Astrocyte of the cerebellum (primary cell): ENCODE measurements at regions not wholly inside any gene's neighbourhood (a gene's known extent, or its start where the extent isn't known, plus 50 kb on each side); places are given as distances from the start of the nearest gene placed in this dataset.

Source experiments
- DNase-seq: peaks from one replicate; pipeline ENCODE4 v3.0.0-alpha.2; 2011; ENCODE audit warnings: low read depth
- H3K4me3 ChIP-seq: 2 replicates; pipeline ENCODE4 v1.5.1; 2011; ENCODE audit warnings: mild to moderate bottlenecking, low read depth, low read length, moderate library complexity
- in situ Hi-C: cut with HindIII; loops from 2 replicates; pipeline ENCODE4 v1.10.0; 2017; ENCODE audit warnings: low sequenced_read_pairs
- TF ChIP-seq, protein P1 (sequence below): IDR thresholded peaks from 2 replicates; pipeline ENCODE4 v1.5.1; 2012; ENCODE audit warnings: low read length, low read depth, moderate library complexity, mild to moderate bottlenecking; ENCODE audit errors: missing control alignments

DNA sequence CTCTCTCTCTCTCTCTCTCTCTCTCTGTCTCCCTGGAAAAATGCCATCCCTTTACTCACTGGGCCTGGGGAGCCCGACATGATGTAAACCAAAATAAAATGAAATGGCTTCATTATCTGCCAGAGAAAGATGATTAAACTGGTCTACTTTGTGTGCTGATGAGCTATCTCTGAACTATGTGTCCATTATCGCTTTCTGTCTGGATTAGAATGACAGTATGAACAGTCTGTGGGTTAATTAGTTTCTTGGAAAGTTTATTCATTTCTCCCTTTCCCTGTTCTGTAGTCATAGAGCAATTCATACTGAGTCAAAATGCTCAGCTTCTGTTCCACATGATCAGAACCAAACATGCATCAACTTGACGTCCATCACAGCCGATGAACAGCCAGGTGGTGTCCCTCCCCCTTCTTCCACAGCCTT is 72.4 kb upstream of the KCND3 start:
- no peak overlapping the region for H3K4me3 ChIP-seq
- in situ Hi-C loops = no loop called here
- no peak for DNase-seq
- TF ChIP-seq, protein P1, sequence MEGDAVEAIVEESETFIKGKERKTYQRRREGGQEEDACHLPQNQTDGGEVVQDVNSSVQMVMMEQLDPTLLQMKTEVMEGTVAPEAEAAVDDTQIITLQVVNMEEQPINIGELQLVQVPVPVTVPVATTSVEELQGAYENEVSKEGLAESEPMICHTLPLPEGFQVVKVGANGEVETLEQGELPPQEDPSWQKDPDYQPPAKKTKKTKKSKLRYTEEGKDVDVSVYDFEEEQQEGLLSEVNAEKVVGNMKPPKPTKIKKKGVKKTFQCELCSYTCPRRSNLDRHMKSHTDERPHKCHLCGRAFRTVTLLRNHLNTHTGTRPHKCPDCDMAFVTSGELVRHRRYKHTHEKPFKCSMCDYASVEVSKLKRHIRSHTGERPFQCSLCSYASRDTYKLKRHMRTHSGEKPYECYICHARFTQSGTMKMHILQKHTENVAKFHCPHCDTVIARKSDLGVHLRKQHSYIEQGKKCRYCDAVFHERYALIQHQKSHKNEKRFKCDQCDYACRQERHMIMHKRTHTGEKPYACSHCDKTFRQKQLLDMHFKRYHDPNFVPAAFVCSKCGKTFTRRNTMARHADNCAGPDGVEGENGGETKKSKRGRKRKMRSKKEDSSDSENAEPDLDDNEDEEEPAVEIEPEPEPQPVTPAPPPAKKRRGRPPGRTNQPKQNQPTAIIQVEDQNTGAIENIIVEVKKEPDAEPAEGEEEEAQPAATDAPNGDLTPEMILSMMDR = no peak

GRCh38 chr1:112063781-112064728 is 74.6 kb upstream of the KCND3 start:
- in situ Hi-C loops = no loop called here

GRCh38 chr1:112067989-112068388 is 78.5 kb upstream of the KCND3 start:
- H3K4me3 ChIP-seq = no peak overlapping the region
- TF ChIP-seq, protein P1 = no peak
- in situ Hi-C loops = no loop called here
- no peak for DNase-seq

More at GRCh38 chr1:112063781-112064728, 74.6 kb upstream of the KCND3 start:
- TF ChIP-seq, protein P1 = no peak
- DNase-seq = no peak
- H3K4me3 ChIP-seq = no peak overlapping the region

DNA sequence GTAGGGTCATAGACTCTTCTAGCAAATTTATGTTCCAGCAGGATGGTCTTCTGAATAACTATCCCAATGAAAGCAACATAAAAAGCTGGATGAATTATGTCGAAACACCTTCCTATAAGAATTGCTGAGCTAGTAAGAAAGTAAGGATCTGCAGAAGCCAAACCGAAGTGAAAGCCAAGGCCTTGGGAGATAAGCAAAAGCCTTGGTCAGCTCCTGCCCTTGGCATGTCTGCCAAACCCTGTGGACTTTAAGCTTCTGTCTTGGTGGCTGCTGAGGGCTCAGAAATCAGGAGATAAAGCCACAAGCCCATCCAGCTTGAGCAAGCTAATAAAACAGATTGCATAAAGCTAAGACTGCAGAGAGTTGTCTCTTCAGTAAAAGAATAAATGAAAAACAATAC is 81.2 kb upstream of the KCND3 start:
- TF ChIP-seq, protein P1 = no peak
- in situ Hi-C loops = no loop called here
- H3K4me3 ChIP-seq = no peak overlapping the region
- no peak for DNase-seq

- no peak for DNase-seq
- no peak overlapping the region for H3K4me3 ChIP-seq
- TF ChIP-seq, protein P1 = no peak
- in situ Hi-C loops = no loop called here
Observed at GRCh38 chr1:112074711-112075110, 85.2 kb upstream of the KCND3 start.

DNA sequence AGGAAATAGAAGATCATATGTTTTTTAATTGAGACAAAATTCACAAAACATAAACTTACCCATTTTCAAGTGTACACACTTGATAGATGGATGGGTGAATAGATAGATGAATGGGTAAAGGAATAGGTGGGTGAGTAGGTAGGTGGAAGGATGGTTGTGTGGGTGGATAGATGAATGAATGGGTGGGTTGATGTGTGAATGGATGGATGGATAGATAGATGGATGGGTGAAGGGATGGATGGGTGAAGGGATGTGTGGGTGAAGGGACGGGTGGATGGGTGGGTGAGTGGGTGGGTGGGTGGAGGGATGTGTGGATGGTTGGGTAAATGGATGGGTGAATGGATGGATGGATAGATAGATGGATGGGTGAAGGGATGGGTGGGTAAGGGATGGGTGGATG is 86.1 kb upstream of the KCND3 start:
- in situ Hi-C loops = no loop called here
- TF ChIP-seq, protein P1 = no peak

More for the DNA sequence above, 86.1 kb upstream of the KCND3 start:
- no peak overlapping the region for H3K4me3 ChIP-seq
- no peak for DNase-seq
